GM12875 (cell line): ENCODE measurements at regions not wholly inside any gene's neighbourhood (a gene's known extent, or its start where the extent isn't known, plus 50 kb on each side); places are given as distances from the start of the nearest gene placed in this dataset.

Source experiments
- H3K4me3 ChIP-seq: one replicate; pipeline ENCODE4 v1.5.1; 2011; ENCODE audit warnings: low read depth, low read length, control low read depth
- TF ChIP-seq, protein P1 (sequence below): IDR thresholded peaks from 2 replicates; pipeline ENCODE4 v1.5.1; 2011; ENCODE audit warnings: low read depth, mild to moderate bottlenecking, control low read depth, inconsistent platforms, low read length, moderate library complexity, borderline replicate concordance; ENCODE audit not compliant: insufficient read depth

DNA sequence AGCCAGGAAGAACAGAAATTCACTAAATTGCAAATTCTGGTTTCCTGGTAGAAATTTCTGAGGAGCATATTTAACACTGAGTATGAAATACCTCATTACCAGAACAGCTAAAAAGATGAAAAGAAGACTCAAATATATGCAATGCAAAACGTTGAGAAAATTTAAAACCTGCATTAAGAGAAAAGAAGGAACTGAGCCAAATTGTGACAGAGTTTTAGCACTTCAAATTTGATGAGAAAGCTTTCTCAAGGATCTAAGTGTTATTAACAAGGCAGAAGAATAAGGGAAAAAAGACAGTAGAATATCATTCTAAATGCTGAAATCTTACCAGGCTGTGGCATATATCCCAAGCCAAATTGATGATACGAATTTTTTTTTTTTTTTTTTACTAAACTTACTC is 443.0 kb downstream of the COL12A1 start:
- H3K4me3 ChIP-seq = no peak overlapping the region
- TF ChIP-seq, protein P1, sequence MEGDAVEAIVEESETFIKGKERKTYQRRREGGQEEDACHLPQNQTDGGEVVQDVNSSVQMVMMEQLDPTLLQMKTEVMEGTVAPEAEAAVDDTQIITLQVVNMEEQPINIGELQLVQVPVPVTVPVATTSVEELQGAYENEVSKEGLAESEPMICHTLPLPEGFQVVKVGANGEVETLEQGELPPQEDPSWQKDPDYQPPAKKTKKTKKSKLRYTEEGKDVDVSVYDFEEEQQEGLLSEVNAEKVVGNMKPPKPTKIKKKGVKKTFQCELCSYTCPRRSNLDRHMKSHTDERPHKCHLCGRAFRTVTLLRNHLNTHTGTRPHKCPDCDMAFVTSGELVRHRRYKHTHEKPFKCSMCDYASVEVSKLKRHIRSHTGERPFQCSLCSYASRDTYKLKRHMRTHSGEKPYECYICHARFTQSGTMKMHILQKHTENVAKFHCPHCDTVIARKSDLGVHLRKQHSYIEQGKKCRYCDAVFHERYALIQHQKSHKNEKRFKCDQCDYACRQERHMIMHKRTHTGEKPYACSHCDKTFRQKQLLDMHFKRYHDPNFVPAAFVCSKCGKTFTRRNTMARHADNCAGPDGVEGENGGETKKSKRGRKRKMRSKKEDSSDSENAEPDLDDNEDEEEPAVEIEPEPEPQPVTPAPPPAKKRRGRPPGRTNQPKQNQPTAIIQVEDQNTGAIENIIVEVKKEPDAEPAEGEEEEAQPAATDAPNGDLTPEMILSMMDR = no peak

DNA sequence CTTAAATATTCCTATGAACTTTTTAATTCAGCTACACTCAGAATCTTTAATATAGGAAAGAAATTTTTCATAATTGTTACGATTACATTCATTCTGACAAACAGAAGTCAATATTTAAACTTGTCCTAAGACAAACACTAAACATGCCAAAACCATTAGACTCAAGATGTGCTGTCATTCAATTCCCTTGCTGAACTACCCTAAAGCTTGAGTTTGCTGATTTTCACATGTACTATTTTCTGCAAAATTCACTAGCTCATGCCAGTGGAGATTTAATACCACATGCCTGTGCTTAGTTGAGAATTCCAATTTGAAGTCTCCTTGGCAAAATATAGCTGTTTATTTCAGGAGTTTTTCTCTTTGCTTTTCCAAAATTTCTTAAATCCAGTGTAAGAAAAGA is 448.0 kb downstream of the COL12A1 start:
- H3K4me3 ChIP-seq = no peak overlapping the region
- TF ChIP-seq, protein P1 = no peak

DNA sequence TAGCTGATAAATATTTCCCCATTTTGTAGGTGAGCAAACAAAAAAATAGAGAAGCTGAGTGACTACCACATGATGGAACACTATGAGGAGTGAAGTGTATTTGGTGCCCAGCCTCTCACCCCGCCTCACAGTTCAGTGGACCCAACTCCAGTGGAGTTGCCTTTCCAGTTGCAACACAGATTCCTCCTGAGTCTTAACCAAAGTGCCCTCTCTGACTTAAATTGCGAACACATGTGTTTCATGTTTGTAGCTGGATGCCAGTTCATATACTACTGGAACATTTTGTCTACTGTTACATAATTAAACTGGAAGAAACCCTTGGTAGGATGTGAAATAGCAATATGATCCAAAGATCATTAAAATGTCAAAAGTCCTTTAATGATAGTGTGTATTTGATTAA is 448.9 kb downstream of the COL12A1 start:
- TF ChIP-seq, protein P1 = no peak
- no peak overlapping the region for H3K4me3 ChIP-seq

DNA sequence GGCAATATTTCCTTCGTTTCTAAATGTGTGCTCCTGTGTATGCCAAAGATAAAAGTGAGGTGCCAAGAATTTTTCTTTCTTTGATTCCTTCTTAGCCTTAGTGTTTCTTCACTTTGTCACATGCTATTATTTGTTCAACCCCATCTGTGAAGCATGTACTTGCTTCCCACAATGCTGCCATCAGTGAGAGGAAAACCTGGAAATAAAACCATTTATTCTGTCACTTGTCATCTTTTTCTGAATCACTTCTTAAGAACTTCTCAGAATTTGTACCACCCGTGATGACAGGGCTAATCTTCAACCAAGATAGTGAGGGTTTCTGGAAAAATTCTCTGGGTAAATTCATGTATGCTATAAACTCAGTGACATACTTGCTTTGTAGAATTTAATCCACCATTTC is 450.1 kb downstream of the COL12A1 start:
- no peak overlapping the region for H3K4me3 ChIP-seq
- TF ChIP-seq, protein P1 = no peak

DNA sequence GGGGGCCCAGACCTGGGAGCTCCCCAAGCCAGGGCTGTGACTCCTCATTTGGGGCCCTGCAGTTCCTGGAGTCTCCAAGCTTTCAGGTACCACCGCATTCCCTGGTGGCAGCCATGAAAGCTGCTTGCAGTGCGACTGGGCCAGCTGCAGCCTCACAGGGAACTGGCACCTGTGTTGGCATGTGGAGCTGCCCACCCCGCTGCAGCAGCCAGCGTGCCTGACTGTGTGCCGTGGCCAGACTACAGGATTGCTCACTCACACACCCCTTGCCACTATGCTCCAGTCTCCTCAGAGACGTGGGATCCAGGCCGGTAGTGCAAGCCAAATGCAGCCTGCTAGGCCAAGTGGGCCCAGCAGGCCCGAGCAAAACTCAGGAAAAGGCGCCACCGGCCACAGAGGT is 450.7 kb downstream of the COL12A1 start:
- TF ChIP-seq, protein P1 = no peak
- no peak overlapping the region for H3K4me3 ChIP-seq

DNA sequence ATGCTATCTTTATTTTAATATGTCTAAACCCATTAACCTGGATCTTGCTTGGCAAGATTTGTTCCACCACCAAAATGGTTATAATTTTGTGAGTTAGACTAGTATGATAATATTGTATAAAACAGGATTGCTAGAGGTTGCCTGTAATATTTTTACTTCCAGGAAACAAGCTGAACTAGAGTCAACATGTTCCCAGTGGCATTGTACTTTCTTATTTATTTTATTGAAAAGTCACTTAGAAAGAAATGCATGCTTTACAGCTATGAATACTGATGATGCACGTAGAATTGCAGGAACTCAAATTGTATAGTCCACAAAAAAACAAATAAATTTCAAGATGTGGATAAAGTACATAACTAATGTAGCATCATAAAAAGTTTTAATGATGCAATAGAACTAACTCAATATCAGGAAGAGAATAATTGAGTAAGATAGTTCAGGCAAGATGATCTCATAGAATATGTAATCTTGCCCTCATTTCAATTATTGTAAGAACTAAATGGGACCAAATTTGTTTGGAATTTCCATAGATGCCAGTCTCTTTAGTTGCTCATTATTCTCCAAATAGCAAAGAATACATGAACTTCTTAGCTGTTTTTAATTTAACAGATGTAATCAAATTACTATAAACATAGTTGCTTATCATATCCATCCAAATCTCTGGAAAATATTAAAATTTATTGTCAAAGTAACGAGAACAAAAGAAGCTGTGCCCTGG is 451.8 kb downstream of the COL12A1 start:
- TF ChIP-seq, protein P1 = no peak
- H3K4me3 ChIP-seq = no peak overlapping the region

DNA sequence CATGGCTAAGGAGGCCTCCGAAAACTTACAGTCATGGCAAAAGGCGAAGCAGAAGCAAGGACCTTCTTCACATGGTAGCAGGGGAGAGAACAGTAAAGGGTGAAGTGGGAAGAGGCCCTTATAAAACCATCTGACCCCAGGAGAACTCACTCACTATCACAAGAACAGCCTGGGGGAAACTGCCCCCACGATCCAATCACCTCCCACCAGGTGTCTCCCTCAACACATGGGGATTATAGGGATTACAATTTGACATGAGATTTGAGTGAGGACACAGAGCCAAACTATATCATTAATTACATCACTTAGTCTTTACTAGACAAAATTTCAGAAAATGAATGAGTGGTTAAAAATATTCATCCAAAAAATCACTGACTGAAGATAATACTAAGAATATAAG is 453.6 kb downstream of the COL12A1 start:
- TF ChIP-seq, protein P1 = 0 out of 2 replicates have a peak, but pooled peaks have one; percentile 2
- no peak overlapping the region for H3K4me3 ChIP-seq
